HEK293T (cell line): ENCODE measurements at regions not wholly inside any gene's neighbourhood (a gene's known extent, or its start where the extent isn't known, plus 50 kb on each side); places are given as distances from the start of the nearest gene placed in this dataset.

Source experiments
- BHLHE40 ChIP-seq: fragments of 450-650 bp; IDR thresholded peaks from 2 replicates; pipeline ENCODE4 v1.6.1; 2016; ENCODE audit warnings: mild to moderate bottlenecking, moderate library complexity, borderline replicate concordance
- ELF4 ChIP-seq: fragments of 450-650 bp; IDR thresholded peaks from 2 replicates; pipeline ENCODE4 v1.6.1; 2017; ENCODE audit warnings: antibody characterized with exemption
- FOXA1 ChIP-seq: fragments of 450-650 bp; IDR thresholded peaks from 2 replicates; pipeline ENCODE4 v1.6.1; 2016; ENCODE audit warnings: mild to moderate bottlenecking
- FOXK2 ChIP-seq: fragments of 450-650 bp; IDR thresholded peaks from 2 replicates; pipeline ENCODE4 v1.6.1; 2016; ENCODE audit warnings: mild to moderate bottlenecking
- FOXM1 ChIP-seq: fragments of 450-650 bp; IDR thresholded peaks from 2 replicates; pipeline ENCODE4 v1.6.1; 2017; ENCODE audit warnings: mild to moderate bottlenecking, borderline replicate concordance
- L3MBTL2 ChIP-seq: fragments of 450-650 bp; conservative IDR thresholded peaks from 2 replicates; pipeline ENCODE4 v1.6.1; 2016; ENCODE audit warnings: mild to moderate bottlenecking
- LEF1 ChIP-seq: fragments of 450-650 bp; IDR thresholded peaks from 2 replicates; pipeline ENCODE4 v1.6.1; 2017; ENCODE audit warnings: mild to moderate bottlenecking, borderline replicate concordance
- SP1 ChIP-seq: fragments of 450-650 bp; IDR thresholded peaks from 2 replicates; pipeline ENCODE4 v1.6.1; 2017
- SUZ12 ChIP-seq: fragments of 450-650 bp; IDR thresholded peaks from 2 replicates; pipeline ENCODE4 v1.6.1; 2016; ENCODE audit warnings: mild to moderate bottlenecking
- ZNF384 ChIP-seq: fragments of 450-650 bp; IDR thresholded peaks from 2 replicates; pipeline ENCODE4 v1.6.1; 2016

- TF ChIP-seq L3MBTL2, result no peak; the same call in 1 of the 2 replicates
- TF ChIP-seq FOXM1, result no peak
- no peak for TF ChIP-seq BHLHE40
- TF ChIP-seq SP1, result no peak
- no peak for TF ChIP-seq SUZ12
- no peak for TF ChIP-seq ZNF384
- no peak for TF ChIP-seq FOXA1
- no peak for TF ChIP-seq FOXK2
- no peak for TF ChIP-seq LEF1
- TF ChIP-seq ELF4, result no peak
Observed at GRCh38 chr3:115513416-115513800, 109.9 kb upstream of the GAP43 start.
